Endothelial cell of umbilical vein (primary cell): ENCODE measurements at regions not wholly inside any gene's neighbourhood (a gene's known extent, or its start where the extent isn't known, plus 50 kb on each side); places are given as distances from the start of the nearest gene placed in this dataset.

ENCODE experiments used
- BruUV-seq: library from RNA; stranded (reverse); fragments of 400-500 nt; replicated peaks from 2 replicates; lab custom pipeline; 2021; lab: Mats Ljungman, UMichigan
- CTCF ChIA-PET: fragments of 300-600, 350-600 bp; sonication (Branson Sonifier 250); formaldehyde crosslinking; loops from one replicate; lab custom pipeline; 2021; ENCODE audit warnings: antibody characterized with exemption, inconsistent platforms; lab: Charles Lee
- POLR2A ChIA-PET: fragments of 300-600, 350-600 bp; sonication (Branson Sonifier 250); formaldehyde crosslinking; loops from one replicate; lab custom pipeline; 2021; ENCODE audit warnings: antibody characterized with exemption, inconsistent platforms; lab: Charles Lee
- DNase-seq: peaks from one replicate; pipeline ENCODE4 v3.0.0-alpha.2; 2011; ENCODE audit warnings: low read depth, low spot score
- FAIRE-seq: peaks from 2 replicates; lab custom pipeline; 2011; peaks lifted over from hg19 to GRCh38; lab: Jason Lieb, UNC
- H2AFZ ChIP-seq: 2 replicates; pipeline ENCODE4 v1.6.0; 2012; ENCODE audit warnings: low read depth, low read length, control low read depth, inconsistent platforms
- H3K27ac ChIP-seq: 2 replicates; pipeline ENCODE4 v1.5.1; 2011; ENCODE audit warnings: low read depth, mild to moderate bottlenecking, control low read depth, low read length, moderate library complexity; ENCODE audit not compliant: insufficient read depth
- H3K27me3 ChIP-seq, 2 experiments: 2 replicates each; pipeline versions ENCODE4 v1.6.0 to v1.6.1; 2011; ENCODE audit warnings: low read length in 2 of 2, mixed read lengths in 1 of 2; ENCODE audit not compliant: control insufficient read depth in 2 of 2, insufficient read depth in 2 of 2
- H3K36me3 ChIP-seq, 2 experiments: 2 replicates in 1 of 2; 3 replicates in 1 of 2; pipeline ENCODE4 v1.5.1; 2011; ENCODE audit warnings: low read length in 2 of 2, mild to moderate bottlenecking in 1 of 2, moderate library complexity in 1 of 2; ENCODE audit not compliant: control insufficient read depth in 2 of 2, insufficient read depth in 2 of 2; ENCODE audit errors: extremely low read depth in 1 of 2
- H3K4me1 ChIP-seq: 3 replicates; pipeline ENCODE4 v1.5.1; 2011; ENCODE audit warnings: mild to moderate bottlenecking, low read length; ENCODE audit not compliant: control insufficient read depth, insufficient read depth; ENCODE audit errors: extremely low read depth
- H3K4me2 ChIP-seq: 2 replicates; pipeline ENCODE4 v1.6.1; 2011; ENCODE audit warnings: low read length, control low read depth, mixed read lengths; ENCODE audit not compliant: insufficient read depth
- H3K4me3 ChIP-seq, 3 experiments: fragments of 200-600 bp in 1 of 3; sonication (generic), shearing (Covaris generic) in 1 of 3; replicated peaks in 1 of 3; 2 replicates each; pipeline ENCODE4 v1.5.1; 2011 to 2016; ENCODE audit warnings: control low read depth in 3 of 3, low read length in 3 of 3, mild to moderate bottlenecking in 2 of 3, inconsistent platforms in 1 of 3, low read depth in 1 of 3, moderate library complexity in 1 of 3; ENCODE audit not compliant: insufficient read depth in 1 of 3
- H3K79me2 ChIP-seq: 2 replicates; pipeline ENCODE4 v1.6.0; 2012; ENCODE audit warnings: low read length, inconsistent platforms; ENCODE audit not compliant: control insufficient read depth, insufficient read depth
- H3K9ac ChIP-seq: replicated peaks from 2 replicates; pipeline ENCODE3; 2011; ENCODE audit warnings: low read length, control low read depth; ENCODE audit not compliant: insufficient read depth; ENCODE audit errors: extremely low read depth
- H3K9me1 ChIP-seq: replicated peaks from 3 replicates; pipeline ENCODE4 v1.6.0; 2011; ENCODE audit warnings: mild to moderate bottlenecking, low read length; ENCODE audit not compliant: control insufficient read depth, insufficient read depth; ENCODE audit errors: extremely low read depth
- H3K9me3 ChIP-seq: replicated peaks from 2 replicates; pipeline ENCODE4 v1.5.1; 2012; ENCODE audit warnings: low read length, inconsistent platforms; ENCODE audit not compliant: control insufficient read depth, insufficient read depth
- H4K20me1 ChIP-seq: replicated peaks from 2 replicates; pipeline ENCODE3; 2011; ENCODE audit warnings: mild to moderate bottlenecking, low read length; ENCODE audit not compliant: control insufficient read depth, insufficient read depth; ENCODE audit errors: extremely low read depth
- CTCF ChIP-seq, 2 donors: IDR thresholded peaks; 1 replicate in 1 of 2; 2 replicates in 1 of 2; pipeline ENCODE4 v1.5.1; 2011; ENCODE audit warnings: low read length in 2 of 2, mild to moderate bottlenecking in 2 of 2, moderate library complexity in 2 of 2, control low read depth in 1 of 2, inconsistent platforms in 1 of 2, low read depth in 1 of 2; ENCODE audit not compliant: insufficient read depth in 1 of 2; ENCODE audit errors: extremely low read depth in 1 of 2
- EZH2 ChIP-seq: IDR thresholded peaks from 2 replicates; pipeline ENCODE4 v1.6.1; 2012; ENCODE audit warnings: borderline replicate concordance, low read depth, mild to moderate bottlenecking, moderate library complexity, low read length, inconsistent platforms; ENCODE audit not compliant: severe bottlenecking
- FOS ChIP-seq: IDR thresholded peaks from 2 replicates; pipeline ENCODE4 v1.6.1; 2011; ENCODE audit warnings: mild to moderate bottlenecking, low read length, moderate library complexity, borderline replicate concordance; ENCODE audit not compliant: insufficient read depth
- GATA2 ChIP-seq: IDR thresholded peaks from 2 replicates; pipeline ENCODE4 v1.7.0; 2011; ENCODE audit warnings: low read depth, mild to moderate bottlenecking, moderate library complexity, mixed read lengths, low read length; ENCODE audit not compliant: insufficient read length, insufficient read depth
- JUN ChIP-seq: IDR thresholded peaks from 2 replicates; pipeline ENCODE4 v1.6.1; 2011; ENCODE audit warnings: borderline replicate concordance, low read depth; ENCODE audit not compliant: insufficient read length, insufficient read depth
- MAX ChIP-seq: IDR thresholded peaks from 2 replicates; pipeline ENCODE4 v1.6.1; 2011; ENCODE audit not compliant: insufficient read depth, insufficient read length
- MYC ChIP-seq: IDR thresholded peaks from one replicate; pipeline ENCODE4 v1.6.1; 2011; ENCODE audit warnings: mild to moderate bottlenecking, low read depth, low read length
- POLR2A ChIP-seq: IDR thresholded peaks from 2 replicates; pipeline ENCODE4 v1.6.1; 2012; ENCODE audit warnings: low read depth, mild to moderate bottlenecking, control low read depth, low read length
- POLR2AphosphoS5 ChIP-seq: IDR thresholded peaks from 2 replicates; pipeline ENCODE4 v1.6.1; 2012; ENCODE audit warnings: low read depth, mild to moderate bottlenecking, control low read depth, low read length, moderate library complexity; ENCODE audit not compliant: insufficient read depth
- dilution Hi-C: fragments of 300-500 bp; cut with MboI; formaldehyde crosslinking; loops from one replicate; pipeline ENCODE4 v1.15.0; 2019; ENCODE audit warnings: low sequenced_read_pairs; ENCODE audit not compliant: extremely low pct_ligation_motif_present
- intact Hi-C: fragments of 100-400 bp; cut with micrococcal nuclease; formaldehyde crosslinking; loops from one replicate; pipeline ENCODE4 v1.10.0; 2022

GRCh38 chrX:40968180-40968579 lies 117.1 kb upstream of the USP9X start:
- Histone ChIP-seq H3K27ac (no peak overlapping the region), H3K4me1 (no peaks in the 10 kb centered on the region), H3K79me2 (no peaks in the 10 kb centered on the region), H3K9me1 (no peaks in the 10 kb centered on the region), H3K4me3 (no peak overlapping the region), H2AFZ (no peak overlapping the region), H3K9ac (no peak overlapping the region), H3K36me3 (no peaks in the 10 kb centered on the region), H3K27me3 (no peaks in the 10 kb centered on the region), H4K20me1 (no peaks in the 10 kb centered on the region), H3K9me3 (no peaks in the 10 kb centered on the region), H3K4me2 (no peak overlapping the region)
- TF ChIP-seq MAX (no peak), EZH2 (no peak), JUN (no peak), POLR2A (no peak), POLR2AphosphoS5 (no peak), MYC (no peak), FOS (no peak), GATA2 (no peak), CTCF (IDR thresholded peaks at IDR 0.05; ENCODE audit: extremely low read depth in 1 of 2, insufficient read depth in 1 of 2, low read depth in 1 of 2, low read length in 2 of 2) (no peak)
- DNase-seq, result no peak
- intact Hi-C loops (no loop called here), dilution Hi-C loops (no loop called here)
- BruUV-seq, result no TSS peak
- ChIA-PET POLR2A (no interaction called here), CTCF (no interaction called here)
- FAIRE-seq, result no peak
